Lower leg skin (tissue), 4 donors: ENCODE measurements at regions not wholly inside any gene's neighbourhood (a gene's known extent, or its start where the extent isn't known, plus 50 kb on each side); places are given as distances from the start of the nearest gene placed in this dataset.

ENCODE experiments used
- DNase-seq, 2 donors: peaks; one replicate each; pipeline ENCODE4 v3.0.0-alpha.2; 2019; ENCODE audit warnings: low spot score in 2 of 2
- H3K4me3 ChIP-seq: fragments of 200-600 bp; sonication (generic); 2 replicates; pipeline ENCODE4 v1.5.1; 2017; ENCODE audit warnings: mild to moderate bottlenecking, low read depth; ENCODE audit not compliant: poor library complexity, severe bottlenecking
- POLR2A ChIP-seq, 2 donors: fragments of 450-650 bp; IDR thresholded peaks; one replicate each; pipeline ENCODE4 v1.6.1; 2016 to 2017; ENCODE audit warnings: antibody characterized with exemption in 2 of 2, mild to moderate bottlenecking in 1 of 2, moderate library complexity in 1 of 2
- WGBS, 2 donors: methylation state at CpG; one replicate each; pipeline ENCODE4 v1.1.5; 2018; 5-methylcytosine and 5-hydroxymethylcytosine counted together
- intact Hi-C: fragments of 100-400 bp; cut with DNase I; formaldehyde crosslinking; loops from one replicate; pipeline ENCODE4 v1.15.0; 2023; ENCODE audit warnings: low total_unique reads
- TF ChIP-seq, protein P1 (sequence below), 3 donors: fragments of 450-650 bp; IDR thresholded peaks; one replicate each; pipeline ENCODE4 v1.5.1; 2016; ENCODE audit warnings: antibody characterized with exemption in 3 of 3, mild to moderate bottlenecking in 3 of 3, moderate library complexity in 2 of 3

DNA sequence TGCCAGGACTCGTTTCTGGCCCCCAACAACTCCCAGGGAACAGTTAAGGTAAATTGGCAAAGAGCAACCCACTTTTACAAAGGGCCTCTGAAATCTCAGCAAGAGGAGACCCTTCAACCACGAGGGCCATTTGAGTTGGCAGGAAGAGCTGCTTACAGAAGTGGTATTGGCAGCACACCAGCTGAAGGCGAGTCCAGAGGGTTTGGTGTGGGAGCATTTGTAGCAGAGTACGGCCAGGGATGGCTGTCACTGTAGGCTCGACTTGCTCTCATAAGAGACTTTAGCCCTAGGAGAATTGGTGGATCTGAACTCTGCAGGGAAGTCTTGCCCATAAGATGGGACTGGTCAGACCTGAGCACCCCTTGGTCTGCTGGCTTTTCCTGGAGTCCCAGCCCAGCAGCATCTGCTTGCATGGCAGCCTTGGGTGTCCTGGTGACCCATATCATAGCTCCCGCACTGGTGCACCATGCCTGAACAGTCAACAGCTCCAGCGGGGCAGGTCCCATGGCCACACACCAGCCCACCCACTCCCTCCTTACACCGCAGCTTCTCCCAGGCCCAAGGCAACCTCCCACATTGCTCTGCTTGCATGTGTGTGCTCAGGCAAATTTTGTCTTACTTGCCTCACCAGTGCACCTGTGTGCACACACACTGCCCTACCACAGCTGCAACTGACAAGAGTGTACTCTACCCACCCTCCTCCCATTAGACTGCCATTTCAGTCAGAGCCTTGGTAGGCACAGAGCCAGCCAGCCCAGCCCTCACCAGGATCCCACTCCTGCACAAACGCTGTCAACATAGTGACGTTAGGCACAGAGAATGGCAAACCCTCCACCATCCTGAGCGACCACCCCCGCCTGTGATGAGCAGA lies 861.6 kb upstream of the DPPA4 start:
- intact Hi-C loops = no loop called here
- DNase-seq = peak in 1 of 2 donors; percentile 75
- H3K4me3 ChIP-seq = no peak overlapping the region
- 82% methylated on average over 10 to 12 of the region's 12 CpGs for WGBS, 2 donors
- no peak for TF ChIP-seq POLR2A (IDR thresholded peaks at IDR 0.05)
- TF ChIP-seq, protein P1, sequence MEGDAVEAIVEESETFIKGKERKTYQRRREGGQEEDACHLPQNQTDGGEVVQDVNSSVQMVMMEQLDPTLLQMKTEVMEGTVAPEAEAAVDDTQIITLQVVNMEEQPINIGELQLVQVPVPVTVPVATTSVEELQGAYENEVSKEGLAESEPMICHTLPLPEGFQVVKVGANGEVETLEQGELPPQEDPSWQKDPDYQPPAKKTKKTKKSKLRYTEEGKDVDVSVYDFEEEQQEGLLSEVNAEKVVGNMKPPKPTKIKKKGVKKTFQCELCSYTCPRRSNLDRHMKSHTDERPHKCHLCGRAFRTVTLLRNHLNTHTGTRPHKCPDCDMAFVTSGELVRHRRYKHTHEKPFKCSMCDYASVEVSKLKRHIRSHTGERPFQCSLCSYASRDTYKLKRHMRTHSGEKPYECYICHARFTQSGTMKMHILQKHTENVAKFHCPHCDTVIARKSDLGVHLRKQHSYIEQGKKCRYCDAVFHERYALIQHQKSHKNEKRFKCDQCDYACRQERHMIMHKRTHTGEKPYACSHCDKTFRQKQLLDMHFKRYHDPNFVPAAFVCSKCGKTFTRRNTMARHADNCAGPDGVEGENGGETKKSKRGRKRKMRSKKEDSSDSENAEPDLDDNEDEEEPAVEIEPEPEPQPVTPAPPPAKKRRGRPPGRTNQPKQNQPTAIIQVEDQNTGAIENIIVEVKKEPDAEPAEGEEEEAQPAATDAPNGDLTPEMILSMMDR (IDR thresholded peaks at IDR 0.05) = no peak

DNA sequence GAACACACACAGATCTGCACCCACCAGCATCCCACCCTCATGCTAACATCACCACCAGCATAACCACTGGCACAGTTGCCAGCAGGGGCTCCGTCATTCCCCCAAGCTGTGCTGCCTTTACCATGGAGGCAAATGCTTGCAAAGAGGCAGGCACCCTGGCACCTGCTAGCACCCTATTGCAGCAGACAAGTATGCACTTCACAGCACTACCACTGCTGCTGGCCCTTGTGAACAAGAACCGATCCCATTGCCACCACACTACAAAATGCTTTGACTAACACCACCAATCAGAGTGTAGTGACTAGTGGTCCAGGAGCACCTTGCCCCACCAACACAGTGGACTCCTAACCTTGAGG lies 862.2 kb upstream of the DPPA4 start:
- 91 to 94% methylated on average over 2 of the region's 2 CpGs for WGBS, 2 donors
- intact Hi-C loops = no loop called here

DNA sequence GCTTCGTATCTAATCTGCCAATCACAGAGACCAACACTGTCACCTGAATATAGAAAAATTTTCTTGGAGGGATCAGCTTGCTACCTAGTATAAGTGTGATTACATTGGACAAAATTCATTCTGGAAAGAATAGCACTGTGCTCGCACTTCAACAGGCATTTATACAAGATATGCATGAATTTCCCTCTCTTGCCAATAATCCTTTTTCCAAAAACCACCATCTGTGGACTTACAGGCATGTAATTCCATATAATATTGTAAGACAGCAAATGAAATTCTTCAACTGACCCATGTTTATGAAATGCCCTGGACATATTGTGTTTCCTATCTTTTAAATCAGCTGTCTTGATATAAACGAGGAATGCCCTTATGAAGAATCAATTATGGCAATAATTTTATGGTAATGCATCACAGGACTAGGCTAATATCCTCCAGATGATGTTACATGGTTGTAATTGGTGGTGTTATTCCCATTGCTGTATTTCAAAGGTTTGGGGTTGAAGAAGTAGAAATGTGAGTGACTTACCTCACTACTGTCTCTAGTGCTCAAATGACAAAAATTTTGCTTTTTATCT lies 861.4 kb upstream of the NECTIN3 start:
- intact Hi-C loops = no loop called here
- no peak overlapping the region for H3K4me3 ChIP-seq
- WGBS, 2 donors = 68 to 69% methylated on average over 3 of the region's 3 CpGs
- no peak for DNase-seq
- TF ChIP-seq POLR2A (IDR thresholded peaks at IDR 0.05) = no peak
- TF ChIP-seq, protein P1 (IDR thresholded peaks at IDR 0.05) = no peak

More for the DNA sequence above, 862.2 kb upstream of the DPPA4 start:
- TF ChIP-seq POLR2A (IDR thresholded peaks at IDR 0.05) = no peak
- TF ChIP-seq, protein P1 (IDR thresholded peaks at IDR 0.05) = no peak
- no peak overlapping the region for H3K4me3 ChIP-seq
- DNase-seq = no peak

DNA sequence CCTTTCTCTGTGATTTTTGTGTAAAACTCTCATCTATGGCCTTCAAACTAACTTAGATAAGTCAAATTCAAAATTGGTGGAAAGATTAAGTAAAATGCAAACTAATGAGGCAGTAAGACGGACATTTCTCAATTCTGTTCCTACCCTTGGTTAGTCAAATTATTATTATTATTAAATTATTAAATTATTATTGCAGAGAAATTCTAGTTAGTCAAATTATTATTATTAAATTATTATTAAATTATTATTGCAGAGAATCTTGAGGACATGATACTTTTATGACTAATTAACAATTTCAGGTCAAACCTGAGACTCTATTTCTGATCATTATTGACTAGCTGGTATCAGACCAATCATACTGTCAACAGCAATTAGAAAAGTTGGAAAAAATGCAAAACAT lies 845.0 kb upstream of the NECTIN3 start:
- no peak overlapping the region for H3K4me3 ChIP-seq
- WGBS, 2 donors = 85 to 89% methylated on average over 1 of the region's 1 CpG
- intact Hi-C loops = no loop called here
- TF ChIP-seq, protein P1 (IDR thresholded peaks at IDR 0.05) = no peak
- no peak for TF ChIP-seq POLR2A (IDR thresholded peaks at IDR 0.05)
- no peak for DNase-seq

DNA sequence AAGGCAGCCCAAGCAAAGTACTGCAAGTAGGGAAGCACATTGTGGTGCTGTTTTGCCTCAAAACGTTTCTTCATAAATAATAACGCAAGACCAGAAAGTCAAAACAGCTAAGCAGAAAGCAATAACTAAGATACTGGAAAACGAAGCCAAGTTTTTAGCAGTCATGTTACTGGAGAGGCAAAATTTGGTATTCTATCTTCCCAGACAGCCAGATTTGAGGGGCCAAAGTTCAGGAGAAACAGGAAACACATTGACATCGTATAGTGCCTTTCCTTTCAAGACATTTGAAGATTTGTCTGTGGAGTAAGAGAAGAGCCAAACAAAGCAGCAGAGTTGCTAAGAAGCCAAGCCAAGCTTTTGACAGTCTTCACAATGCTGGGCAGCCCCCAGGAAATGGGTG lies 843.6 kb upstream of the NECTIN3 start:
- DNase-seq = no peak
- intact Hi-C loops = no loop called here
- 52 to 62% methylated on average over 4 of the region's 4 CpGs for WGBS, 2 donors
- H3K4me3 ChIP-seq = no peak overlapping the region
- no peak for TF ChIP-seq POLR2A (IDR thresholded peaks at IDR 0.05)
- TF ChIP-seq, protein P1 (IDR thresholded peaks at IDR 0.05) = no peak
